HEK293T (cell line): ENCODE measurements at regions not wholly inside any gene's neighbourhood (a gene's known extent, or its start where the extent isn't known, plus 50 kb on each side); places are given as distances from the start of the nearest gene placed in this dataset.
"Not testable (repeated sequence)": the region's sequence is repeated elsewhere in the genome, so short reads cannot be mapped to it uniquely, and the experiment has no call there.

Experiments
- CTCF ChIA-PET: fragments of 350-600 bp; formaldehyde crosslinking; extraction: SDS; loops from one replicate; lab custom pipeline; 2021; ENCODE audit warnings: antibody characterized with exemption, inconsistent platforms; lab: Yijun Ruan, JAX
- POLR2A ChIA-PET: fragments of 350-600 bp; formaldehyde crosslinking; extraction: SDS; loops from one replicate; lab custom pipeline; 2020; ENCODE audit warnings: antibody characterized with exemption, inconsistent platforms; lab: Yijun Ruan, JAX
- DNase-seq: peaks from one replicate; pipeline ENCODE4 v3.0.0; 2012; ENCODE audit warnings: mixed read lengths; ENCODE audit errors: extremely low spot score
- ARNT ChIP-seq: fragments of 450-650 bp; IDR thresholded peaks from 2 replicates; pipeline ENCODE4 v1.6.1; 2017; ENCODE audit warnings: mild to moderate bottlenecking
- BHLHE40 ChIP-seq: fragments of 450-650 bp; IDR thresholded peaks from 2 replicates; pipeline ENCODE4 v1.6.1; 2016; ENCODE audit warnings: mild to moderate bottlenecking, moderate library complexity, borderline replicate concordance
- CTBP1 ChIP-seq: fragments of 450-650 bp; IDR thresholded peaks from 2 replicates; pipeline ENCODE4 v1.6.1; 2016; ENCODE audit warnings: borderline replicate concordance
- ELF4 ChIP-seq: fragments of 450-650 bp; IDR thresholded peaks from 2 replicates; pipeline ENCODE4 v1.6.1; 2017; ENCODE audit warnings: antibody characterized with exemption
- FOXA1 ChIP-seq: fragments of 450-650 bp; IDR thresholded peaks from 2 replicates; pipeline ENCODE4 v1.6.1; 2016; ENCODE audit warnings: mild to moderate bottlenecking
- FOXK2 ChIP-seq: fragments of 450-650 bp; IDR thresholded peaks from 2 replicates; pipeline ENCODE4 v1.6.1; 2016; ENCODE audit warnings: mild to moderate bottlenecking
- FOXM1 ChIP-seq: fragments of 450-650 bp; IDR thresholded peaks from 2 replicates; pipeline ENCODE4 v1.6.1; 2017; ENCODE audit warnings: mild to moderate bottlenecking, borderline replicate concordance
- HDGF ChIP-seq: fragments of 450-650 bp; IDR thresholded peaks from 2 replicates; pipeline ENCODE4 v1.6.1; 2017; ENCODE audit warnings: antibody characterized with exemption, borderline replicate concordance
- L3MBTL2 ChIP-seq: fragments of 450-650 bp; conservative IDR thresholded peaks from 2 replicates; pipeline ENCODE4 v1.6.1; 2016; ENCODE audit warnings: mild to moderate bottlenecking
- LEF1 ChIP-seq: fragments of 450-650 bp; IDR thresholded peaks from 2 replicates; pipeline ENCODE4 v1.6.1; 2017; ENCODE audit warnings: mild to moderate bottlenecking, borderline replicate concordance
- NFRKB ChIP-seq: fragments of 450-650 bp; IDR thresholded peaks from 2 replicates; pipeline ENCODE4 v1.6.1; 2016; ENCODE audit warnings: mild to moderate bottlenecking, moderate library complexity
- SP1 ChIP-seq: fragments of 450-650 bp; IDR thresholded peaks from 2 replicates; pipeline ENCODE4 v1.6.1; 2017
- SUZ12 ChIP-seq: fragments of 450-650 bp; IDR thresholded peaks from 2 replicates; pipeline ENCODE4 v1.6.1; 2016; ENCODE audit warnings: mild to moderate bottlenecking
- TARDBP ChIP-seq: fragments of 450-650 bp; IDR thresholded peaks from 2 replicates; pipeline ENCODE4 v1.6.1; 2016
- ZNF384 ChIP-seq: fragments of 450-650 bp; IDR thresholded peaks from 2 replicates; pipeline ENCODE4 v1.6.1; 2016
- TF ChIP-seq, protein P1 (sequence below): fragments of 450-650 bp; IDR thresholded peaks from 2 replicates; pipeline ENCODE4 v1.6.1; 2016

- ChIA-PET CTCF (no interaction called here), POLR2A (no interaction called here)
- TF ChIP-seq SUZ12 = no peak
- no peak for TF ChIP-seq TARDBP
- TF ChIP-seq NFRKB = no peak
- TF ChIP-seq L3MBTL2 = no peak
- no peak for TF ChIP-seq LEF1
- TF ChIP-seq ARNT = no peak
- no peak for TF ChIP-seq FOXK2
- TF ChIP-seq FOXM1 = no peak
- TF ChIP-seq BHLHE40 = no peak
- no peak for TF ChIP-seq FOXA1
- DNase-seq = no peak
Observed at GRCh38 chr1:192876633-192877032, 67.8 kb downstream of the RGS2 start.

DNA sequence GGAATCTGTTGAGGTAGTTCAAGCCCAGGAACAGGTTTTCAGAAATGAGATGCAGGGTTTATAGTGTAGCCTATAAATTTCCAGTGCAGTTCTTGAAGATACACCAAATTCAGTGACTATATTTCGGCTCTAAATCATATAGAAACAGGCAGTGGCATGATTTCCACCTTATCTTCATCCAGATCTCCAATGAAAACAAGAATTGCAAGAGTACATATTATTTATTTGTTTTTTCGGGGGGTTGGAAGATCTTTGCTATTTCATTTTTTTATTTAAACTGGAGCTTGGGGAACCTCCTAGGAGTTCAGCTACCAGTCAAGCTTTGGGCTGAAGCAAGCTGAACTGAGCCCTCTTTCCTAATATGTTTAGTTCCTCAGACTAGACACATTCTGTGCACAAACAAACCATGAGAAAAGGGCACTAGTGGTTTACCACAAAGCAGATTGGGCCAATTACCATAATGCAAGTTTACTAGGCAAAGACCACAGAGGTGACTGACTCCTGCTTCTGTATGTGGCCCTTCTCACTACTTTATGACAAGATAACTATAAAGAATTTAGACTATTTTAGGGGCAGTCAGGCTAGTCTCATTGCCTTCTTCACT lies 68.5 kb downstream of the RGS2 start:
- DNase-seq = no peak
- TF ChIP-seq NFRKB (no peak), SUZ12 (no peak), FOXA1 (no peak), LEF1 (no peak), FOXM1 (no peak)
- TF ChIP-seq, protein P1, sequence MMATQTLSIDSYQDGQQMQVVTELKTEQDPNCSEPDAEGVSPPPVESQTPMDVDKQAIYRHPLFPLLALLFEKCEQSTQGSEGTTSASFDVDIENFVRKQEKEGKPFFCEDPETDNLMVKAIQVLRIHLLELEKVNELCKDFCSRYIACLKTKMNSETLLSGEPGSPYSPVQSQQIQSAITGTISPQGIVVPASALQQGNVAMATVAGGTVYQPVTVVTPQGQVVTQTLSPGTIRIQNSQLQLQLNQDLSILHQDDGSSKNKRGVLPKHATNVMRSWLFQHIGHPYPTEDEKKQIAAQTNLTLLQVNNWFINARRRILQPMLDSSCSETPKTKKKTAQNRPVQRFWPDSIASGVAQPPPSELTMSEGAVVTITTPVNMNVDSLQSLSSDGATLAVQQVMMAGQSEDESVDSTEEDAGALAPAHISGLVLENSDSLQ = no peak
- ChIA-PET POLR2A (no interaction called here), CTCF (no interaction called here)

DNA sequence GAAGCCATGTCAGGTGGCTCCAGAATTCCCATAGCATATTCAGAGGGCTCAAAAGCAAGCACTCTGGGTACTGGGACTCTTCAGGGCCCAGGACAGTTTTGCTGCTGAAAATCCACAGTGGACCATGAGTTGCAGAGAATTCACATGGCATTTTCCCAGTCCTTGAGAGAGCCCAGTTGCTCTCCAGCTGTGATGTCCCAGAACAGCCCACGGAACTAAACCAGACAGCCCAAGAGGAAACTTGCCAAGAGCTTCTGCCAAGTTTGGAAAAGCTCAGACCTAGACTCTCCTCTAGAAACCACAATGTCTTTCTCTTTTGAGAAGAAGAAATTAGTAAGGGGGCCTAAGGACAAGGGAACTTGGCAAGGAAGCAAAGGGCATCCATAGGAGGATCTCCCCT lies 69.4 kb downstream of the RGS2 start:
- no peak for DNase-seq
- TF ChIP-seq, protein P1 = no peak
- no peak for TF ChIP-seq NFRKB
- TF ChIP-seq HDGF = no peak
- TF ChIP-seq SP1 = no peak
- no peak for TF ChIP-seq BHLHE40
- no peak for TF ChIP-seq SUZ12
- TF ChIP-seq CTBP1 = no peak
- TF ChIP-seq FOXM1 = no peak
- TF ChIP-seq FOXA1 = no peak
- TF ChIP-seq TARDBP = no peak
- TF ChIP-seq LEF1 = no peak
- TF ChIP-seq ELF4 = no peak
- TF ChIP-seq FOXK2 = no peak
- TF ChIP-seq ZNF384 = no peak
- ChIA-PET POLR2A (no interaction called here), CTCF (no interaction called here)

DNA sequence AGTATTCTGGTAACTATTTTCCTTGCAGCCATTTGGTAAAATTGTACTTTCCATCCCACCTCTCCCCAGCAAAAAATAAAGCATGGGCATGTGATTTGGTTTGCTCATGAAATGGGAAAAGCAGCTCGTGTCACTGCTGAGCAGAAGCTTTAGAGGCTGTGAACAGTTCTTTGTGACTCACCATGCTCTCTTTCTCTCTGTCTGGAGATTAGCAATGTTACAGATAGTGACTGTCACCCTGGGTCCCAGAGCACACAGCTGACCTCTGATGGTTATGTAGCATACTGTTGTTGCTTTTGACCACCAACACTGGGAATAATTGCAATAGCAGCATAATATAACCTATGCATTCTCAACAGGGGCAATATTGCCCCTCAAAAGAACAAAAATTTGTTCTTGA lies 70.6 kb downstream of the RGS2 start:
- no peak for TF ChIP-seq SUZ12
- no peak for TF ChIP-seq LEF1
- no peak for TF ChIP-seq NFRKB
- TF ChIP-seq SP1 = no peak
- TF ChIP-seq ARNT = no peak
- TF ChIP-seq FOXK2 = no peak
- no peak for DNase-seq
- ChIA-PET CTCF (interaction anchor here (0.5 kb wide), 1 partner anchor 193 kb away, joined by 4 read pairs; no protein-coding TSS in a partner anchor), POLR2A (no interaction called here)

- no peak for TF ChIP-seq ELF4
- no peak for TF ChIP-seq FOXA1
- TF ChIP-seq ARNT = no peak
- TF ChIP-seq SP1 = no peak
- TF ChIP-seq, protein P1 = no peak
- TF ChIP-seq HDGF = no peak
- TF ChIP-seq ZNF384 = no peak
- TF ChIP-seq LEF1 = no peak
- no peak for TF ChIP-seq NFRKB
- TF ChIP-seq BHLHE40 = no peak
- CTCF ChIA-PET = no interaction called here
- POLR2A ChIA-PET = no interaction called here
- no peak for DNase-seq
Observed at GRCh38 chr1:192880231-192880630, 71.4 kb downstream of the RGS2 start.

DNA sequence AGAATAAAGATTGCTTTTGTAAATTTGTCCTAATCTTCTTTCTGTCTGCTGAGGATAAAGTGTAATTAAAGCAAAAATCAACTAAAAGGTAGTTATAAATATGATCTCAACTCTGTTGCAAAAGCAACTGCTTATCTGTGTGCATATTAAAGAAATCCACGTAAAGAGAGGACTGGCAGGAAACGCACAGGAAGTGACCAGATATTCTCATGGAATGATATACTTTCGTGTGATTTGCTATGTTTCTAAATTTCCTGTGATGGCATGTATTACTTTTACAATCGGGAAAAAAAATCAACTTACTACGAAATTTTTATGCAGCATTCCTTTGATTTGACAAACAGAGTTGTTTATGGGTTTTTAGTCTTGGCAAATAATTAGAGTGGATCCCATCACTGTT lies 75.4 kb downstream of the RGS2 start:
- TF ChIP-seq, protein P1 = no peak
- TF ChIP-seq ELF4 (no peak), LEF1 (no peak), ARNT (no peak)
- no peak for DNase-seq
- POLR2A ChIA-PET = no interaction called here
- CTCF ChIA-PET = no interaction called here

- DNase-seq, POLR2A ChIA-PET, CTCF ChIA-PET: not testable (repeated sequence)
Observed at GRCh38 chr1:192885387-192885786, 76.5 kb downstream of the RGS2 start.
